GM21526 (cell line): ENCODE measurements at regions not wholly inside any gene's neighbourhood (a gene's known extent, or its start where the extent isn't known, plus 50 kb on each side); places are given as distances from the start of the nearest gene placed in this dataset.
"Not testable (repeated sequence)": the region's sequence is repeated elsewhere in the genome, so short reads cannot be mapped to it uniquely, and the experiment has no call there.

Experiments
- ATAC-seq: cut with Tn5 transposase; IDR thresholded peaks from one replicate; pipeline ENCODE4 v1.9.1; 2021; ENCODE audit warnings: moderate library complexity; ENCODE audit not compliant: unreplicated experiment, low FRiP score

DNA sequence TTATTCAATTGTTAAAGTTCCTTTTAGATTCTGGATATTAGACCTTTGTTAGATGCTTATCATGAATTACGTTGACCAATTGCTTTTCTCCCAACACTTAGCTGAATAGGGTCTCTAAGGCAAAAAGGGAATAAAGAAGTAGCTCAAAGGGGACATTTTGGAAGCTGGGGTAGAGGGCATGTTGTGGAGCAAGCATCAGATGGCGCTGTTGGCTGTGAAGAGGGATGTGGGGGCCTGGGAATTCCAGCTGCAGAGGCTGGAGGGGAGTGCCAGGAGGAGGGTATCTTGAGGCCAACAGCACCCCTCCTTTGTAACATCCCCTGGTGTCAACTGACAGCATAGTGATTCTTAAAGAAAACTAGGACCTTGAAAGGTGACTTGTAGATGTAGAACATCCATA is 198.2 kb downstream of the ADCYAP1 start:
- no peak for ATAC-seq

GRCh38 chr18:1103537-1103936 is 198.9 kb downstream of the ADCYAP1 start:
- ATAC-seq: no peak

GRCh38 chr18:1104181-1104881 is 199.7 kb downstream of the ADCYAP1 start:
- ATAC-seq: no peak

GRCh38 chr18:1124495-1124894 is 219.8 kb downstream of the ADCYAP1 start:
- no peak for ATAC-seq

DNA sequence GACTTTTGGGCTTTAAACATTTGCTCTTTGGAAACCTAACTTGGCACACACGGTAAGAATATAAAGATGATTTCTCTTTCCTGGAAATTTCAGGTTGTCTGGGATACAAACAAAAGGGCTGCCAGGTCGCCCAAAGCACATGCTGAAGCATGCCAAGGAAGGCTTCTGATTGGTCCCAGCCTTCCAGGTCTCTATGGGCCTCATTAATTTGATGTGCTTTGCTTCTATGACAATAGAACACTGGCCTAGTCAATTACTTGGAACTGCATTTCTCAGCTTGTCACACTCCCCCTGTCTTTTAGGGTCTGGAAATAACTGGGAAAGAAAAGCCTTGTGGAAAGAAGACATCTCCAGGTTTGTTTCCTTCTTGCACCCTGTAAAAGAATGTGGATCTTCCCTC is 228.9 kb downstream of the ADCYAP1 start:
- no peak for ATAC-seq

DNA sequence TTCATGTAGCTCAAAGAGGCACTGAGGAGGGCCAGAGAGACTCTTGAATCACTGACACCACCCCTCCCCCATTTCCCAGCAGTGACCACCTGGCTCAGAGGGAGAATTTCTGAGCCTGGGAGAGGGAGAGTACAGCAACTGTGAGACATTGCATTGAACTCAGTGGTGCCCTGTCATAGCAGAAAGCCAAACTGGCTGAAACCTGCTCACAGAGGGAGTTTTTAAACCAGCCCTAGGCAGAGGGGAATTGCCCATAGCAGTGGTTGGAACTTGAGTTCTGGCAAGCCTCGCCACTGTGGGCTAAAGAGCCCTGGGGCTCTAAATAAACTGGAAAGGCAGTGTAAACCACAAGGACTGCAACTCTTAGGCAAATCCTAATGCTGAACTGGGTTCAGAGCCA is 243.1 kb downstream of the ADCYAP1 start:
- ATAC-seq: no peak

DNA sequence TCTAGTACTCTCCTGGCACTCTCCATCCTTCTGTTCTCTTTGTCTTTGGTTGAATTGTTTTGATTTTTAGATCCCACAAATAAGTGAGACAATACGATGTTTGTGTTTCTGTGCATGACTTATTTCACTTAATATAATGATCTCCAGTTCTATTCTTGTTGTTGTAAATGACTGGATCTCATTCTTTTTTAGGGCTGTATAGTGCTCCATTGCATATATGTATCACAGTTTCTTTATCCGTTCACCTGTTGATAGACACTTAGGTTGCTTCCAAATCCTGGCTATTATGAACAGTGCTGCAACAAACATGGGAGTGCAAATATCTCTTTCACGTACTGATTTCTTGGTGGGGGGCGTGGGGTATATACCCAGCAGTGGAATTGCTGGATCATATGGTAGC is 245.0 kb downstream of the ADCYAP1 start:
- no peak for ATAC-seq

- no peak for ATAC-seq
Measured at GRCh38 chr18:1150344-1150743, 245.7 kb downstream of the ADCYAP1 start.

DNA sequence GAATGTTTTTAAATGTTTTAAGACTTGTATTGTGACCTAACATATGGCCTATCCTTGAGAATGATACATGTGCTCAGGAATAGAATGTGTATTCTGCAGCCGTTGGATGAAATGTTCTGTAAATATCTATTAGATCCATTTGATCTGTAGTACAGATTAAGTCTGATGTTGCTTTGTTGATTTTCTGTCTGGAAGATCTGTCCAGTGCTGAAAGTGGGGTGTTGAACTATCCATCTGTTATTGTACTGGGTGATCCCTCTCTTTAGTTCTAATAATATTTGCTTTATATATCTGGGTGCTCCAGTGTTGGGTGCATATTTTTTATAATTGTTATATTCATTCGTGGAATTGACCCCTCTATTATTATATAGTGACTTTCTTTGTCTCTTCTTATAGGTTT is 248.3 kb downstream of the ADCYAP1 start:
- ATAC-seq: not testable (repeated sequence)

DNA sequence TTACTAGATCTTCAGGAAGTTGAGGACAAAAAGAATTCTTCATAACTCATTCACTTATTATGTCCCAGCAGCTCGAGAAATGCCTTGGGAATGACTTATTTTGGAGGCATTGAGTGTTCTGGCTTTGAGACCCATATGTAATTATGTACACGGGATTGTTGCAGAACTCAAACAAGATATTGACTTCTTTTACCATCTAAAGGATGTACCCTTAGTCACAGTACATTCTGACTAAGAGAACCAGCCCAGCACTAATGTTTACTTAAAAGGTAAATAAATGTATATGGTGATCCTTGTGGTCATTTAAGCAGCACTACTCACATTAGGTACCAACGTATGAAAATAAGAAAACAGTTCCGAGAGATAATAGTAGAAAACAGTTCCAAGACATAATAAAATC is 268.9 kb downstream of the ADCYAP1 start:
- ATAC-seq: no peak

DNA sequence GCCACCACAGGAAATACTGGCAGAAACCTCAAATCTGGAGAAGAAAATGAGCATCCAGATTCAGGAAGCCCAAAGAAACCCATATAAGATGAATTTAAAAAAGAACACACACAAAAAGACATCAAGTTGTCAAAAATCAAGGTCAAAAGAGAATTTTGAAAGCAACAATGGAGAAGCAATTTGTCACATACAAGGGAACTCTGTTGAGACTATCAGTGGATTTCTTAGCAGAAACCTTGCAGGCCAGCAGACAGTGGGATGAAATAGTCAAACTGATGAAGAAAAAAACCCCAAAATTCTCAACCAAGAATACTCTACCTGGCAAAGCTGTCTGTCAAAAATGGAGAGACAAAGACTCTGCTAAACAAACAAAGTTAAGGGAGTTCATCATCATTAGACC is 272.6 kb downstream of the ADCYAP1 start:
- ATAC-seq: no peak

DNA sequence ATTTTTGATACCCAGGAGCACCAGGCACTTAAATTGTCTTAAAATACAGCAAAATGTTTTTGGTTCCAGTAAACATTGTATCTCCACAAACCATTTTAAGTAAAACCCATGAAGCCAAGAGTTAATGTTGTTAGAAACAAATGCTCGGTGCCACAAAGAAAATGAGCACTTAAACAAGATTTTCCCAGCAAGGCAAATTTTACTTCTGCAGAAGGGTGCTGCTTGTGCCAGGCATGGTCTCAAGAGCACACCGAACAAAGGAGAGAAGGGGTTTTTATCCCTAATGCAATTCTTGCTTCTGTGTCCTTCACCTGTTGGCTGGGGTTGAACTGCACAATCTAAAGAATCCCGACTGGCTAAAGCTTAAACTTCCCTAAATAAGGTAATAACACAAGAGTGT is 286.7 kb downstream of the ADCYAP1 start:
- no peak for ATAC-seq

DNA sequence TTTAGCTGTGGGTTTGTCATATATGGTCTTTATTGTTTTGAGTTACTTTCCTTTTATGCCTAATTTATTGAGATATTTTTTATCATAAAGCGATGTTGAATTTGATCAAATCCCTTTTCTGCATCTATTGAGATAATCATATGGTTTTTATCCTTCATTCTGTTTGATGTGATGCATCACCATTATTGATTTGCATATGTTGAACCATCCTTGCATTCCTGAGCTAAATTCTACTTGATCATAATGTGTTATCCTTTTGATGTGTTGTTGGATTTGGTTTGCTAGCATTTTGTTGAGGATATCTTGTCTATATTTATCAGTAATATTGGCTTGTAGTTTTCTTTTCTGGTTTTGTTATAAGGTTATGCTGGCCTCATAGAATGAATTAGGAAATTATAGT is 308.5 kb downstream of the ADCYAP1 start:
- ATAC-seq: no peak

GRCh38 chr18:1222880-1223279 is 318.2 kb downstream of the ADCYAP1 start:
- no peak for ATAC-seq

DNA sequence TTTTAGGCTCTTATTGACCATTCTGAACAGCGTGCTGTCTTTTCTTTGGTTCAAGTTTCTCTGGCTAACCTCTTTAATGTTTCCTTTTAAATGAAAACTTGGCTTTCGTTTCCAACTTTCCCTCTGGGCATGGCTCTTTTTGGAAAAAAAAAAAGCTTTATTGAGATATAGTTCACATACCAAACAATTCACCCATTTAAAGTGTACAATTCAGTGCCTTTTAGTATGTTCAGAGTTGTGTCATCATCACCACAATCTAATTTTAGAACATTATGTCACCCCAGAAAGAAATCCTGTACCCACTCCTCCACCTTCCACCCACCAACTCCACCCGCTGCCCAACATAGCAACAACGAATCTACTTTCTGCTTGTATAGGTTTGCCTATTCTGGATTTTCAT is 322.4 kb downstream of the ADCYAP1 start:
- no peak for ATAC-seq

GRCh38 chr18:1229634-1230033 is 325.0 kb downstream of the ADCYAP1 start:
- ATAC-seq: no peak

DNA sequence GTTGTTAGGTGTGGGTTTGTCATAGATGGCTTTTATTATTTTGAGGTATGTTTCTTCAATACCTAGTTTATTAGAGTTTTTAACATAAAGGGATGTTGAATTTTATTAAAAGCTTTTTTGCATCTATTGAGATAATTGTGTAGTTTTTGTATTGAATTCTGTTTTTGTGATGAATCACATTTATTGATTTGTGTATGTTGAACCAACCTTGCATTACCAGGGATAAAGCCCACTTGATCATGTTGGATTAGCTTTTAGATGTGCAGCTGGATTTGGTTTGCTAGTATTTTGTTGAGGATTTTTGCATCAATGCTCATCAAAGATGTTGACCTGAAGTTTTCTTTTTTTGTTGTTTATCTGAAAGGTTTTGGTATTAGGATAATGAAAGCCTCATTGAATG is 328.2 kb downstream of the ADCYAP1 start:
- no peak for ATAC-seq

DNA sequence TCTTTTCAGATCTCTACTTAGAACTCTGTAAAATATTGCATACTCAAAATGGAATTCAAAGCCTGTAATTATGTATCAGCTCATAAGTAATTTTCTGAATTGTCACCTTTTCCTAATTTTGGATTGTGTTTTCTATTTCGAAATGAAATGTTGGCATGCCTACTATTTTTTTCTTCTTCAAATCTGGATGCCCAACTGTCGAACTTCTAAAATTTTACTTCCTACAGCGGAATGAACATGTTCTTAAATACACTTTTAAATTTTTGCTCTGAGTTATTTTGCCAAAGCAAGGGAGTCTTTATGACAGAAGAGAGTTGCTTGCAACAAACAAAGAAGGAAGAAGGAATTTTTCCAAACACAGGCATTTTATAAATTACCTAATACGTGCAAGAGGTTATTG is 336.0 kb downstream of the ADCYAP1 start:
- ATAC-seq: no peak

DNA sequence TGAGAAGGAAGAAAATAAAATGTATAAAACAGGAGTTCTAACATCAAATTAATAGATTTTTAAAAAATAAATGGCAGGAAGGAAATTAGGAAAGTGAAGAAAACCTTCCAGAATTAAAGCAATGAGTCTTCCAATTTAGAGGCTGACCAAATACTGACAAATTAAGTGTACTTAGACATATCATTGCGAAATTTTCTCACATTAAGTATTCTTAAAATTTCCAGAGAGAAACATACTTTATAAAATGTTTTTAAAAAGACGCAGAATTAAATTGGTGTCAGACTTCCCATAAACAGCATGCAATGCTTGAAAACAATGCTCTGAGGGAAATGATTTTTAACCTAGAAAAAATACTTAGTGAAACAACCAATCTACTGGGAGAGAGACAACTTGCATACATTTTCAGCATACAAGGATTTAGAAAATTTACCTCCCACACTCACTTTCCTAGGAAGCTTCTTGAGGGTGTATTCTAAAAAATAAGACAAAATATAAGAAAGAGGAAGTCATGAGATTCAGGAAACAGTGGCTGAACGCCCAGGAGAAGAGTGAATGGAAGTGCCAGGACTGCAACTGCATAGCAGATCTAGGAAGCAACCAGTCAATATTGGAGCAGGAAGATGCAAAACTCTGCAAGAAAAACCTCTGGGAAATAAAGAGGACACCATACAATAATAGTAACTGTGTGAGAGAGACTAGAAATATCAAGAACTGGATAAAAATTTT is 339.9 kb downstream of the ADCYAP1 start:
- no peak for ATAC-seq

- no peak for ATAC-seq
Measured at GRCh38 chr18:1246827-1247226, 342.2 kb downstream of the ADCYAP1 start.

- no peak for ATAC-seq
Measured at GRCh38 chr18:1252534-1252933, 347.9 kb downstream of the ADCYAP1 start.

DNA sequence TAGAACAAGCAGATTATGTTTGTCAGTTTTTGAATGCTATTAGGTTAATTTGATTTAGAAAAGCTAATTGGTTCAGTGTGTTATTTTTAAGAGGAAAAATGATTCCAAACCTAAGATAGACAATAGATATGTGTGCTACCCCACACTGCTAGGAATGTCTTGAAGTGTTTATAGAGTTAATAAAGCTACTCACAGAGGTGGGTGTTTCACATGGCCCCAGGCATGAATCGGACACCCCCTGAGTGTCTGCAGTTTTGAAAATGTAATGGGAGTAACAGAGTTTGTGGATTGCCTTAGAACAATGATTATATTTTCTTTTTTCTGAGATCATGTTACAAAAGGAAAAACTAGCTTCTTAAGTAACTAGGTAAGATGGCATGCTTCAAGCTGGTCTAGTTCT is 348.3 kb downstream of the ADCYAP1 start:
- ATAC-seq: no peak
